Body of pancreas (tissue), 4 donors: ENCODE measurements at regions not wholly inside any gene's neighbourhood (a gene's known extent, or its start where the extent isn't known, plus 50 kb on each side); places are given as distances from the start of the nearest gene placed in this dataset.

Experiments
- POLR2A ChIP-seq, 3 donors: fragments of 450-650 bp; IDR thresholded peaks; one replicate each; pipeline ENCODE4 v1.6.1; 2016; ENCODE audit warnings: antibody characterized with exemption in 3 of 3, mild to moderate bottlenecking in 2 of 3
- TF ChIP-seq, protein P1 (sequence below), 7 experiments: fragments of 450-650 bp in 4 of 7; fragments of 200-600 bp in 3 of 7; sonication (generic) in 3 of 7; IDR thresholded peaks; one replicate each; pipeline ENCODE4 v1.5.1; 2016 to 2019; ENCODE audit warnings: antibody characterized with exemption in 7 of 7

DNA sequence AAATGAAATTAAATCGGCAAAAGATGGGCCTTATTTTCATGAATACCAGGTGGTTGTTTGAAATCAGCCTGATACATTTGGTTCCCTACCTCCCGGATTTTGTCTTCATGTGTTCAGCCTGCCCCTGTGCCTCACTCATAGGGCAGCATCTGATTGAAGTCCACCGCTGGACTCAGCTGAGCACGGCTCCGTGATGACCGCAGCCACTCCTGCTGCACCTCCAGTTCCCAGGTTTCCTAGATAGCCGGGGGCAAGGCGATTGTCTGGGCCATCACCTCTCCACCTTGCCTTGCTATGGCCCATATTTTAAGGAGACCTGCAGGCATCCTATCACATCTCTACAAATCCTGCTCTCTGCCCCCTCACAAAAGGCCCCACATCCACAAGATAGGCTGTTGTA is 563.8 kb downstream of the NUF2 start:
- TF ChIP-seq, protein P1, sequence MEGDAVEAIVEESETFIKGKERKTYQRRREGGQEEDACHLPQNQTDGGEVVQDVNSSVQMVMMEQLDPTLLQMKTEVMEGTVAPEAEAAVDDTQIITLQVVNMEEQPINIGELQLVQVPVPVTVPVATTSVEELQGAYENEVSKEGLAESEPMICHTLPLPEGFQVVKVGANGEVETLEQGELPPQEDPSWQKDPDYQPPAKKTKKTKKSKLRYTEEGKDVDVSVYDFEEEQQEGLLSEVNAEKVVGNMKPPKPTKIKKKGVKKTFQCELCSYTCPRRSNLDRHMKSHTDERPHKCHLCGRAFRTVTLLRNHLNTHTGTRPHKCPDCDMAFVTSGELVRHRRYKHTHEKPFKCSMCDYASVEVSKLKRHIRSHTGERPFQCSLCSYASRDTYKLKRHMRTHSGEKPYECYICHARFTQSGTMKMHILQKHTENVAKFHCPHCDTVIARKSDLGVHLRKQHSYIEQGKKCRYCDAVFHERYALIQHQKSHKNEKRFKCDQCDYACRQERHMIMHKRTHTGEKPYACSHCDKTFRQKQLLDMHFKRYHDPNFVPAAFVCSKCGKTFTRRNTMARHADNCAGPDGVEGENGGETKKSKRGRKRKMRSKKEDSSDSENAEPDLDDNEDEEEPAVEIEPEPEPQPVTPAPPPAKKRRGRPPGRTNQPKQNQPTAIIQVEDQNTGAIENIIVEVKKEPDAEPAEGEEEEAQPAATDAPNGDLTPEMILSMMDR (IDR thresholded peaks at IDR 0.05): no peak
- no peak for TF ChIP-seq POLR2A (IDR thresholded peaks at IDR 0.05)
